CD4-positive, alpha-beta T cell treated with Interleukin-2 at 100 ng/mL for 4 hours (primary cell): ENCODE measurements at regions not wholly inside any gene's neighbourhood (a gene's known extent, or its start where the extent isn't known, plus 50 kb on each side); places are given as distances from the start of the nearest gene placed in this dataset.

Source experiments
- DNase-seq: peaks from one replicate; pipeline ENCODE4 v3.0.0-alpha.2; 2020; ENCODE audit warnings: low spot score

GRCh38 chr5:117058740-117059139 lies 484.1 kb upstream of the SEMA6A start:
- no peak for DNase-seq

GRCh38 chr5:117055517-117055916 lies 480.9 kb upstream of the SEMA6A start:
- no peak for DNase-seq

GRCh38 chr5:117054911-117055310 lies 480.3 kb upstream of the SEMA6A start:
- no peak for DNase-seq

GRCh38 chr5:117054141-117054540 lies 479.5 kb upstream of the SEMA6A start:
- no peak for DNase-seq

DNA sequence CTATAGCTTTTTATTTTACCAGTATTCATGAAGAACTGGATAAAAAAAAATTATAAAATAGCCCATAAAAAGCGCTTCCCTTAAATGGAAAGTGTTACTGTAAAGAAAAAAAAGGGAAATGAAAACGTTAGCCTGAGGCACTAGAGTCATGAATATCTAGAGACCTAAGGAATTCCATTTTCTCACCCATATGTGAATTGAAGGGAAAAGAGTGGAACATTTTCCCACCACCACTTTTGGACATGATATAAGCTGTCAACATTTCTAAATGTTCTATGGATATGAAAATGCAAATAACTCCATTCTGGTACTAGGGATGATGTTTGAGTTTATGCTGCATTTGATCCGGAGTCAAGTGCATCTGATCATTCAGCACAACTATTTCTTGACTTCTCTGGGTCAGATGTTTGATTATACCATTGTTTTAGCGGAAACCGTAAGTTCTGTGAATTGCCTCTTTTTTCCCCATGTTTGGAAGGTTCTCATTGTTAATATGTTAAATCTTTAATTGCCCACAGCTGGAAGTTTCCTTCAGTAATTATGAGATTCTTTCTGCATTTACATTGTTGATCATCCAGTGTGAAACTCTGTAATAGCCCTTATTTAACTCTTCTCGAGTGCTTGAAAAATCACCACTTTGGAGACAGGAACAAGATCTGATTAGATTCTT lies 467.4 kb upstream of the SEMA6A start:
- no peak for DNase-seq

DNA sequence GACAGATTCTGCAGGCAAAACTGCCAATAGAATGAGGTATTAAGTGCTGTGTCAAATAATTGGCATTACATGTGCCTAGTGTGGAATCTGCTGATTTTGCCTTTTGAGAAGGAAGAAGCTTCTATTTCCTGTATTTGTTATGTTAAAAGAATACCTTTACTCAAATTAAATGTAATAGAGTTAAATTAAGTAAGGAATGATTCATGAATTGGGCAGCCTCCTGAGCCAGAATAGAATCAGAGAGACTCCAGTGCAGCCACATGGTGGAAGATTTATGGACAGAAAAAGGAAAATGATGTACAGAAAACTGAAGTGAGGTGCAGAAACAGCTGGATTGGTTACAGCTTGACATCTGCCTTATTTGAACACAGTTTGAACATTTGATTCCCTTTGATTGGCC lies 464.4 kb upstream of the SEMA6A start:
- DNase-seq = no peak

DNA sequence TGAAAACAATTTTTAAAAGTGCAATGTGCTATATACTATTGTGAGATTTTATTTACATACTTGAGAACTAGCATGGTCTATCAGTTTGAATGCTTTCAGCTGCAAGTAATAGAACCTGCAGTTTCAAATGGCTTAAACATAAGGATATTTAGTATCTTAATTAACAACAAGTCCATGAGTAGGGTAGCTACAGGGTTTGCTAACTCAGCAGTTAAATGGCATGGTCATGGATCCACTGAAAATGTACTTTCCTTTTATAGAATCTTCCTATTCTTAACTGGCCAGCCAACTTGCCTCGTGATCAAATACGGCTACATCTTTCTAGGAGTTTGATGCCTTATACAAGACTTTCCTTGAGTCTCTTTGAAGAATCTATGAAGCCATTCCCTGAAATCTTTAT lies 452.8 kb upstream of the SEMA6A start:
- no peak for DNase-seq

DNA sequence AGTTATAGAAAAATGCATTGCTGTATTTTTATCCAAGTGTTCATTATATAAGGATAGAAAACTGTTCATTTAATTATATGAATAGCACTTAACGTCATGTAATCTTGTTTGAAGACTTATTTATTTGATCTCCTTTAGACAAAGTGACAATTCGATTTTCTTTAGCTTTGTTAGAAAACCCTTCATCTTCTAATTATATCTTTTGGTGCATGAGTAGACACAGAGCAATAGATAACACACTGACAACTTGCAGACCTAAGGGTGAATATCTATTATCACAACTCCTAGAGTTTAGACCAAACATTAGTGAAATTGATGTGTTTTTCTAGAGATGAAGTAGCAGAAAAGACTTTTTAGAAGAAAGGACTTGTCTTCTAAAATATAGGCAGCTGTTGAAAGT lies 446.4 kb upstream of the SEMA6A start:
- DNase-seq = no peak

DNA sequence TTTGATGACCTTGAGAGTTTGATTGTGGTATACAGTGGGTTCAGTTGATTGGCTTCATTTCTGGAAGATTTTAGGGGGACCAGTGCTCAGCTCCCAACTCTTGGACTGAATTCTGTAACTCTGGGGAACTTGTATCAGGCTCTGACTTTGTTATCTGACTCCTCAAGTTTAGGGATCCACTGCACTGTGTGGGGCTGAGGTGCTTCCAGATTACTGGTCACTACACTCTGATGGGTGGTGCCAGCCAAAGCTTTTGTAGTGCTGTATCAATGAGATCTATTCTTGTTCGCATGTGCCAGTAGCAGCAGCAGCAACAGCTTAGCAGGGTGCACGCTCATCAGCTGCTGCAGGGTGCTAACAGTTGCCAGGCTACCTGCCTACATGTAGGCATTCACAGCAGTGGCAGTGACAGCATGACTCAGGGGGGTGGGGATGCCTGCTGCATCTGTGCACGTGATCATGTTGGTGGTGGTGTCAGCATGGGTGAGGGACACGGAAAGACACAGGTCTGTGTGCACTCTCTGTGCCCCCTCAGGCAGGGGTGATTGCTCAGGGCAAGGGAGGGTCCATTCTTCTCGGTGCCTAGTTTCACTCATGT lies 438.8 kb upstream of the SEMA6A start:
- no peak for DNase-seq

- no peak for DNase-seq
Observed at GRCh38 chr5:117010574-117010973, 436.0 kb upstream of the SEMA6A start.

- DNase-seq = no peak
Observed at GRCh38 chr5:116998024-116998423, 423.4 kb upstream of the SEMA6A start.

GRCh38 chr5:116992681-116993080 lies 418.1 kb upstream of the SEMA6A start:
- no peak for DNase-seq

GRCh38 chr5:116989995-116990394 lies 415.4 kb upstream of the SEMA6A start:
- DNase-seq = no peak

- no peak for DNase-seq
Observed at GRCh38 chr5:116982035-116982434, 407.4 kb upstream of the SEMA6A start.

DNA sequence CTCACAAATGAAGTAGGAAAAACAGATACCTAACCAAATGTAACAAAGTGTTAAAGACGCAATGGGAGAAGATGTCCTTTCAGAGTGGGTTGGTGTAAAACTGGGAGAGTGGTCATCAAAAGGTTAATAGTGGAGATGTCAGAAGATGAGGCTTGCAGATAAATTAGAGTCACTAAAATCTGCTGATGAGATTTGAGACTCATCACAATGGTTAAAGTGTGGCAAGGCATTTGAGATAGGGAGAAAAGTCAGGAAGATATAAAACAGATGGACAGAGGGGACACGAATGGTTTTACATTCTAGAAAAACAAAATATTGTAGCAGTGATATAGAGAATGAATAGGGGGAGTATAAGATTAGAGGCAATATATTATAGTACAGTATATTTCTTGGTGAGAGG lies 406.0 kb upstream of the SEMA6A start:
- no peak for DNase-seq

DNA sequence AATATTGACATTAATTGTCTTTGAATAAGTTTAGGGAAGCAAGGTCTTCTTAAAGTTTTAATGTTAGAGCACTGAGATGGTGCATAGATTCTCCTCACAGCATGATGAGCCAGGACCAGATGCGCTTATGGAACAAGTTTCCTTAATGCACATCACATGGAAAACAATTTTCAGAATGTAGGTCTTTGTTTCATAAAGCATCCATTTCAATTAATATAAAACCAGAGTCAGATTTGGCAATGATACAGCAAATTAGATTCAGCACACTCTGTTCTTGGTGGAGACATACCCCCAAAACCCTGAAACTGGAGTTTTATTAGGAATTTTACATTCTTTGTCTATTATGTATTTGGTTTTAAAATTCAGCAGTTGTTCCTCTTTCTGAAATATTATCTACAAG lies 402.1 kb upstream of the SEMA6A start:
- DNase-seq = no peak

DNA sequence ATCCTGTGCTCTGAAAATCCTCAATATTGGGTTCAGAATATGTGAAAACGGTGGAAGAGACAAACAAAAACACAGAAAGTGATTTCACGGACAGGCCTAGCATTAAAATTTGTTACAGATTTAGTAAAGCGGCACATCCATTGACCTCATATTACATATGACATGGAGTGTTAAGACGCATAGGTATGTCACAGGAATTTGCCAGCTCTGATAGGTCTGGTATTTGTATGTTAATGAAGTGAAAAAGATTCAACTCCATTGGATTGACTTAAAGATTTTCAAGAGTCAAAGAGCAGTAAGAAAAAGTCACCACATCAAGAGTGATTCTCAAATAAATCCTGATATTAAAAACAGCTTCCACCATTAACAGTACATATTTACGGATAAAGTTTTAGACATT lies 396.5 kb upstream of the SEMA6A start:
- no peak for DNase-seq

DNA sequence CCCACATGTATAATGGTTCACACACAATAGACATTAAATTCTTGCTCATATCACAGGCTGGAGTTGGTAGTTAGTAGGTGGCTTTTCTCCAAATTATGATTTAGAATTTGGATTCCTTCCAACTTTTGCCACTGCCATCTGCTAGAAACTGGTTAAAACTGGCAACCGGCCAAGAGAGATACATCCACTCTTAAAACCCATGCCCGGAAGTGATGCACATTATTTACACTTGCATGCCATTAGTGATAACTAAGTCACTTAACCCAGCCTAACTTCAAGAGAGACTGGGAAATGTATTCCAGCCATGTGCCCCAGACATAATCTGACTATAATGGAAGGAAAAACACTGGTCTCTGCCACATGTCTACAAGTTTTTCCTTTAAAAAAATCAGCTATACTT lies 395.7 kb upstream of the SEMA6A start:
- no peak for DNase-seq

- no peak for DNase-seq
Observed at GRCh38 chr5:116964438-116964837, 389.8 kb upstream of the SEMA6A start.

- no peak for DNase-seq
Observed at GRCh38 chr5:116961021-116961420, 386.4 kb upstream of the SEMA6A start.

- DNase-seq = no peak
Observed at GRCh38 chr5:116959843-116960242, 385.2 kb upstream of the SEMA6A start.

DNA sequence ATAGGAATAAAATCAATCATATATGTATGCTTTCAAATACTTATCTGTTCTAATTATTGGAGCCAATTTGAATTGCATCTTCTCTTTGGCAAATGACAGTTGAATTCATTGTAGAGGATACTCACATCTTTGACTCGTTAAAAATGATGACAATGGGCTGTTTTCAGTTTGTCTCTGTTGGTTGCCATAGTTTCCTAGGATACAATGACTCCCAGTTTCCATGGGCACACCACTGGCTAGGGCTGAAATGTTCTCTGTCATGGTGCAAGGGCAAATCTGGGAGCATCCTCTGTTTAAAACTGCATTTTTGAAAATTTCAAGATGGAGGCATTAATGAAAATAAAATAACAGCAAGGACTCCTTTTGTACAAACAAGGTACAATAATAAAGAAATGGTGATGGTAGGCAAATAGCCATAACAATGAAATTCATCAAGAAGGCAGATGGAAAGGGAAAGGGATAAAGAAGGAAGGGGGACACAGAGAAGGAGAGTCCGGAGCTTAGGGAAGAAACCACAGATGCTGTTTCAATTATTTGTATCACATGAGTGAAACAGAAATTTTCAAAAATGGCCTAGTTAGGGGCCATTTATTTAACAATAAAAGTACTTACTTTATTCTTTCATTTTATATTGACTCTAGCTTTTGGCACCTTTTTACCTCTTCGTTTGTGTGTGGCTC lies 378.8 kb upstream of the SEMA6A start:
- no peak for DNase-seq

- no peak for DNase-seq
Observed at GRCh38 chr5:116951219-116951618, 376.6 kb upstream of the SEMA6A start.
